PC-3 (cell line): ENCODE measurements at regions not wholly inside any gene's neighbourhood (a gene's known extent, or its start where the extent isn't known, plus 50 kb on each side); places are given as distances from the start of the nearest gene placed in this dataset.

Experiments used
- EZH2 ChIP-seq: fragments of 300-600 bp; sonication (generic); IDR thresholded peaks from one replicate; pipeline ENCODE4 v1.6.1; 2017; ENCODE audit warnings: antibody characterized with exemption, mild to moderate bottlenecking, low read length; ENCODE audit not compliant: unreplicated experiment
- EZH2phosphoT487 ChIP-seq: fragments of 300-600 bp; sonication (generic); IDR thresholded peaks from 2 replicates; pipeline ENCODE4 v1.6.1; 2018; ENCODE audit warnings: mild to moderate bottlenecking, antibody characterized with exemption, low read length, borderline replicate concordance
- TF ChIP-seq, protein P1 (sequence below): fragments of 300-600 bp; sonication (generic); conservative IDR thresholded peaks from 2 replicates; pipeline ENCODE4 v1.5.1; 2017; ENCODE audit warnings: antibody characterized with exemption, low read depth, mild to moderate bottlenecking, low read length

DNA sequence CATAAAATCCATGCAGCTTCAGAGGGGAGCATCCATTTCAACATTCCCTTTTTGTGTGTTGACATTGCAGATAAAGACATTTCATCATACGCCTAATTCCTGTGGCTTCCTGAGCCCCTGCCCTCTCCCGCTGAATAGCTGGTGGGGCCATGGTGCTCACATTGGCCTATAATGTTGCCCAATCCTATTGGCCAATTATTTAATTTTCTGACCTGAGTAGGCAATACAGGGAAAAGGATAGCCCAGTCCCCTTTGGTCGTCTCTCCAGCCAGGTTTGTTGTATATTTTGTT, 163.8 kb upstream of the MYCN start:
- TF ChIP-seq, protein P1, sequence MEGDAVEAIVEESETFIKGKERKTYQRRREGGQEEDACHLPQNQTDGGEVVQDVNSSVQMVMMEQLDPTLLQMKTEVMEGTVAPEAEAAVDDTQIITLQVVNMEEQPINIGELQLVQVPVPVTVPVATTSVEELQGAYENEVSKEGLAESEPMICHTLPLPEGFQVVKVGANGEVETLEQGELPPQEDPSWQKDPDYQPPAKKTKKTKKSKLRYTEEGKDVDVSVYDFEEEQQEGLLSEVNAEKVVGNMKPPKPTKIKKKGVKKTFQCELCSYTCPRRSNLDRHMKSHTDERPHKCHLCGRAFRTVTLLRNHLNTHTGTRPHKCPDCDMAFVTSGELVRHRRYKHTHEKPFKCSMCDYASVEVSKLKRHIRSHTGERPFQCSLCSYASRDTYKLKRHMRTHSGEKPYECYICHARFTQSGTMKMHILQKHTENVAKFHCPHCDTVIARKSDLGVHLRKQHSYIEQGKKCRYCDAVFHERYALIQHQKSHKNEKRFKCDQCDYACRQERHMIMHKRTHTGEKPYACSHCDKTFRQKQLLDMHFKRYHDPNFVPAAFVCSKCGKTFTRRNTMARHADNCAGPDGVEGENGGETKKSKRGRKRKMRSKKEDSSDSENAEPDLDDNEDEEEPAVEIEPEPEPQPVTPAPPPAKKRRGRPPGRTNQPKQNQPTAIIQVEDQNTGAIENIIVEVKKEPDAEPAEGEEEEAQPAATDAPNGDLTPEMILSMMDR = no peak
- TF ChIP-seq EZH2 (no peak), EZH2phosphoT487 (no peak)
